KBM-7 (cell line): ENCODE measurements at regions not wholly inside any gene's neighbourhood (a gene's known extent, or its start where the extent isn't known, plus 50 kb on each side); places are given as distances from the start of the nearest gene placed in this dataset.
"Not testable (repeated sequence)": the region's sequence is repeated elsewhere in the genome, so short reads cannot be mapped to it uniquely, and the experiment has no call there.

Experiments
- DNase-seq: peaks from one replicate; pipeline ENCODE4 v3.0.0-alpha.2; 2015
- in situ Hi-C: fragments of 300-500 bp; cut with MboI; formaldehyde crosslinking; loops from 2 replicates; pipeline ENCODE4 v1.14.3; 2020; ENCODE audit warnings: low sequenced_read_pairs, low pct_unique_long_range_greater_than_20kb, mixed read lengths

DNA sequence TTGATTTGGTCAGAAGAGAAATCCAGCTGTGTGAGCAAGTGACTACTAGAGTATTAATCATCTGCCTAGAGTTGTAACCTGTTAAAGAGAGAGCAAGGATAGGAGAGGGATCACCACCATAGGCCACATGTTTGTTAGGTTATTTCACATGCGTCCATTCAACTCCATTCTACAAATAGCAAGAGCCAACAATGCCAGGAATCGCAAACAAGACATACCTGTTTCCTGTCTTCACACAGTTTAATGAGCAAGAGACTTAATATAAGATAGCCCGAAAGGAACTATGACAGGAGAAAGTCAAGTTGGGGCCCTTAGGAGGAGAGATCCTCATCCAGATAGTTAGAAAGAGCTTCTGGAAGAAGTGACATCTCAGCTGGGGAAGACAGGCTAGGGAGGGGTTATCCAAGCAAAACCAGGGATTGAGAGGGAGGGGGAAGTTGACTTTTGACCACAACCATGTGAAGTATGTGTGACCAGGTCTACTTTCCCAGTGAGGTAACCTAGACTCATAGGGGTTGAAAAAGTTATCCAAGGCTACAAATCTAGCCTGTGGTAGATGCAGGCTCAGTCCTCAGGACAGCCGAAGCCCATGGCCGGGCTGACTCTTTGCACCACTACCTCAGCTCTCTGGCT is 147.4 kb downstream of the ALDH8A1 start:
- no peak for DNase-seq
- in situ Hi-C loops, result no loop called here

DNA sequence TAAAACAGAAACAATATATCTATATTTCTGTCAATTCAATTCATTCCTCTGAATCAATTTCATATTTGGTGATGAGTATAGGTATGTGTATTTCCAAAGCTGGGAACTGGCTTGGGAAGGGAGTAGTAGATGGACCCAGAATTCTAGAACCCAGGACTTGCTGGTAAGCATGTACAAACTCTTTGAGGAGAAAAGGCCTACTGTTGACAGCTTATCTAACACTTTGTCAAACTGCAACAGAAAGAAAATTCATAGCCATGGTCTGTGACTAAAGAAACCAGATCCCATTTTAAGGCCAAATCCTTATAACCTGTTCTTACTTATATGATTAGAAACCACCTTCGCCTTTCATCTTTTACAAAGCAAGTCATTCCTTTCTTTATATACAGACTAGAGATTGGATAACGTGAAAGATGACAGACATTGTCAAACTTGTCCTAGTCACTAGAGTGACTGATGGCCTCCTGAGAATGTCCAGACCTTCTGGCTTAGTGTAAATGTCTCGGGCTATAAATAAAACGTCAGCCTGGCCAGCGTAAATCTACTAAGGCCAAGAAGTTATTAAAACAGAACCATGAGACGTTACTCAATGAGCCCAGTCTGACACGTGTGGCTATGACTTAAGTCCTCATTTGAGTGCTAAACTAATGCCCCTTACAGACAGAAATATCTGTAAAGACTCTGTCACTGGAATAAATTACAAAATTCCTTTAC is 152.3 kb downstream of the ALDH8A1 start:
- DNase-seq, result no peak
- in situ Hi-C loops, result no loop called here

DNA sequence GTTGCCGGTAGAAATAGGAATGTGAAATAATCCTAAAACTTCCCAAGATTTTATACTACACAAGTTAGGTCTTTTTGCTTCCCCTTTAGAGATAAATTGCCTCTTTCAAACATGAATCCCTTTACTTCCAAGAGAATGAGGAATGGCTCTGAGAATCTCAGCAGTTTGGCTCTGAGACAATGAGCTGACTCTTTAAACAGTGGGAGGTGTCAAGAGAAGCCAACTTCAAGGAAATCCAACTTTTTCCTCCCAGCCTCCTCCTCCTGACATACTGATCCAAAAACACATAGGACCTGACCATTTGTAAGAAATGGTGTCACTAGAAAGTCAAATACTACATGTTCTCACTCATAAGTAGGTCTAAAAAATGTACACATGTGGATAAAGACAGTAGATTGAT is 154.2 kb downstream of the ALDH8A1 start:
- in situ Hi-C loops, result no loop called here
- no peak for DNase-seq

DNA sequence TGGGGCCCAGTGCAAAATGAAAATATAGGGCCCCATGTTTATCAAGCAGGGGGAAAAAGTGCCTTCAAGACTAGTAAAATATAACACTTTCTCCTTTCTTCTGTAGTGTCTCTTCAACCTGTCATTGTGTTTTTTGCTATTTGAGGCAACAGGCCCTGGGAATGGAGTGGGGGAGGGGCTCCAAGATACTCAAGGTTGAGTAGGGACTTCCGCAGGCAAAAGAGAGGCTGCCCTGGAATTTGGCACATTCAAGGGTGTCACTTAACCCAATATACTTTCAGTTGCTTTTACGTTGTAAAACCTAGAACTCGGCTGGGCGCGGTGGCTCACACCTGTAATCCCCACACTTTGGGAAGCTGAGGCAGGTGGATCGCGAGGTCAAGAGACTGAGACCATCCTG is 154.9 kb downstream of the ALDH8A1 start:
- no peak for DNase-seq
- in situ Hi-C loops, result no loop called here

DNA sequence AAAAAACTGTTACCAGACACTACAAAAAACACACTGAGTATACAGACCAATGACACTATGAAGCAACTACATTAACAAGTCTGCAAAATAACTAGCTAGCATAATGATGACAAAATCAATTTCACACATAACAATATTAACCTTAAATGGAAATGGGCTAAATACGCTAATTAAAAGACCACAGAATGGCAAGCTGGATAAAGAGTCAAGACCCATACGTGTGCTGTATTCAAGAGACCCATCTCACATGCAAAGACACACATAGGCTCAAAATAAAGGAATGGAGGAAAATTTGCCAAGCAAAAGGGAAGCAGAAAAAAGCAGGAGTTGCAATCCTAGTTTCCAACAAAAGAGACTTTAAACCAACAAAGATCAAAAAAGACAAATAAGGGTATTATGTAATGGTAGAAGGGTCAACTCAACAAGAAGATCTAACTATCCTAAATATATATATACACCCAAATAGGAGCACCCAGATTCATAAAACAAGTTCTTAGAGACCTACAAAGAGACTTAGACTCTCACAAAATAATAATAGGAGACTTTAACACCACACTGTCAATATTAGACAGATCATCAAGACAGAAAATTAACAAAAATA is 158.6 kb downstream of the ALDH8A1 start:
- in situ Hi-C loops, DNase-seq: not testable (repeated sequence)

DNA sequence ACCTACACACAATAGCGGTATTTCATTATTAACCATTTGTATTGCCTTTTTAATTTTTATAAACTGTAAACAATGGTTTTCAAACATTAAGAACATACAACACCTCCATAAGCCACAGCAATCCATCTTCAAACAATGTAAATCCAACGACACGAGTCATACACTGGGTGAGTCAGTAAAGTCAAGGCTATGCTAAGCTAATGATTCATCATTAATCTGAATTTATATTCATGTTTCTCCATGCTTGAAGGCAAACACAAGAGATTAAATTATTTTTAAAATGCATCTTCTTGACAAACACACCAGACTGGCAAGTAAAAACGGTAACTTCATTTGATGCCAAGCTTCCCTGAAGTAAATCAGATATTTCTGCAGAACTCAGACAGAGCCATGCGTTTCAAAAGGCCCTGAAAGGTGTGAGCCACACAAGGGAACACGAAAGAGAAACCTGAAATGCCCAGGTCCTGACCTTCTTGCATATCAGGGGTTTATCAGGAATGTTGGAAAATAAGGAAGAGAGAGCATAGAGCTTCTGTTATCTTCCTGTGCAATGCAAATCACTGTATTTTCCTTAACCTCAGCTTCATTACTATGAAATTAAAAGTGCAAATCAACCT is 162.5 kb downstream of the ALDH8A1 start:
- in situ Hi-C loops, result no loop called here
- no peak for DNase-seq

DNA sequence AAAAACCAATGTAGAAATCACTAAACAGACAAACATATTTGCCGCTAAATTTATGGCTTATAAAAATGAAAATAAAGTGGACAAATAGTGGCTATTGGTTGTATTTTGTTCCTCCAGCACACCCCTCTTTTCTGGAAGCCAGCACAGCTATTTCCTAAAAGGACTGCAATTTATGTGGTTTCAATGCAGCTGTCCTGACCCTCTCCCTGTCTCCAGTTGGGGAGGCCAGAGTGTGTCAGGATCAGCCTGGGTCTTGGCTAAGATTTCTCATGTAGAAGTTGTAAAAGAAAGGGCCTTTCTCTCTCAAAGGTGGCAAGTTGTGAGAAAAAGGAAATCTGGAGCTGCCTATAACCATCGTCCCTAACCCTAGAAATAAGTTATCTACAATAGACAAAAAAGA is 165.6 kb downstream of the ALDH8A1 start:
- no peak for DNase-seq
- in situ Hi-C loops, result no loop called here

DNA sequence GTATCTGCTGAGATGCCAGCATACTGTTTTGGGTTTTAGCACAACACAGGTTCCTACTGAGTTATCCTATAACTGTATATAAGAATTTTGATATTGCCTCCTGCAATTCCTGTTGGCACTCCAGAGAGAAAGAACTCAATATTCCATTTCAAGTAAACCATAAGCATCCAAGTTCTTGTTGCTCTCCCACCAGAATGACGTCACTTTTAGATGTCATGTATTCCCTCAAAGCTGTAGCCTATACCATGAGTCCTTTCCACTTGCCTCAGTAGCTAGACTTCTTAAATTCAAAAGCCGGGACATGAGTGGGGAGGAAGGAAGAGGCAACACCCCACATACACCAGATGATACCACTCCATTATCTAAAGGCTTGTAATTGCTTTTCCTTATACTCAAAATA is 171.5 kb downstream of the ALDH8A1 start:
- DNase-seq, result no peak
- in situ Hi-C loops, result no loop called here

DNA sequence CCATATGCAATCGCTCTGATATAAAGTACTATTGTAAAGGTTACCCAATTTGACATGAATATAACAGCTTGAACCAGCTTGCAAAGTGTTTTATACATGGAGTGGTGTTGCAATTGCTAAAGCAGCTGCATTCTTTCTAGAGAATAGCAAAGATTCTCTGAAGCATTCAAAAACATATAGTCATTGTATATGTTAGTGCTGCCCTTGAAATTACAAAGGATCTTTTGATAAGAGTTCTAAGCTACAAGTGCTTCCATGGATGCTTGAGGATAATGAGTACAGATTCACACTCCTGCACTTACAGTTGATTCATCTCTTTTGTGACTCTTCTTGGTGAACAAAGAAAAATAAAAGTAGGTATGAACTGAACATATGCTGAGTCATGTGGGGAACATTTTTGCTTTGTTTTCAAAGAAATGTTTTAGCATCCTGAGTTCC is 175.7 kb downstream of the ALDH8A1 start:
- DNase-seq, result no peak
- in situ Hi-C loops, result no loop called here

DNA sequence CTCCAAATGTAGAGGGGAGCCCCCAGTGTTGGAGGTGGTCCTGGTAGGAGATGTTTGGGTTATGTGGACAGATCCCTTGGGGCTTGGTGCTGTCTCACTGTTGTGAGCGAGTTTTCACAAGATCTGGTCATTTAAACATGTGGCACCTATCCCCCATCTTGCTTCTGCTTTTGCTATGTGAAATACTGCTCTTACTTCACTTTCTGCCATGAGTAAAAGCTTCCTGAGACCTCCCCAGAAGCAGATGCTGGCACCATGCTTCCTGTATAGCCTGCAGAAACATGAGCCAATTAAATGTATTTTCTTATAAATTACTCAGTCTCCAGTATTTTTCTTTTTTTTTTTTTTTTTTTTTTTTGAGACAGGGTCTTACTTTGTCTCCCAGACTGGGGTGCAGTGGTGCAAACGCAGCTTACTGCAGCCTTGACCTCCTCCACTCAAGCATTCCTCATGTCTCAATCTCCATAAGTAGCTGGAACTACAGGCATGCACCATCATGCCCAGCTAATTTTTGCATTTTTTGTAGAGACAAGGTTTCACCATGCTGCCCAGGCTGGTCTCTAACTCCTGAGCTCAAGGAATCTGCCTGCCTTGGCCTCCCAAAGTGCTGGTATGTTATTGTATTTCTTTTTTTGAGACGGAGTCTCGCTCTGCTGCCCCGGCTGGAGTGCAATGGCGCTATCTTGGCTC is 177.1 kb downstream of the ALDH8A1 start:
- in situ Hi-C loops, result no loop called here
- no peak for DNase-seq

DNA sequence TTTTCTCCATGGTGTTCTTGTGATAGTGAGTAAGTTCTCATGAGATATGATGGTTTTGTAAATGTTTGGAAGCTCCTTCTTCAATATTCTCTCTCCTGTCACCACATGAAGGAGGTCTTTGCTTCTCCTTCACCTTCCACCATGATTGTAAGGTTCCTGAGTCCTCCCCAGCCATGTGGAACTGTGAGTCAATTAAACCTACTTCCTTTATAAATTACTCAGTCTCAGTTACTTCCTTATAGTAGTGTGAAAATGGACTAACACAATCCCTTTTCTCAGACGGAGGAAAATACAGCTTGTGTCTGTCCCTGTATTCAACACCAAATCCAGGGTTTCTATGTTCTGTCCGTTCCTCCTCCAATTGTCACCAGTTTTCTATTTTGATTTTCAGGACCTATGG is 181.0 kb downstream of the ALDH8A1 start:
- in situ Hi-C loops, result no loop called here
- no peak for DNase-seq

DNA sequence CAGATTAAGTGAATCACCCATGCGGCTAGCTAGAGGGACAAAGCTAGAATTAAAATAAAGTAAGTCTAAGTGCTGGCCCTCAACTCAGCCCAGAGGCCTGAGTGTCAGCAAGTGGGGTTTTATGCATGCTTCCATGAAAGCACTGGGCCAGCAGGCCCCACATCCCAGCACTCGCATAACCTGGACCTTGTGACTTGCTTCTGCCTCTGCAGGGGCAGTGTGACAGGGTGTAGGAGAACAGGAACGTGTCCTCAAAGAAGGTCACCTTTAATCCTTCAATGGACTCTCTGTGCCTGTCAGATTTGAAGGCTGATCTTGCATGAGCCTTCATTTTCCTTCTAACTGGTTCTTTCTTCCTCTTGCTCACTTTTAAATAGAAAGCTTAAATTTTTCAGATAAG is 183.4 kb downstream of the ALDH8A1 start:
- DNase-seq, result no peak
- in situ Hi-C loops, result no loop called here

DNA sequence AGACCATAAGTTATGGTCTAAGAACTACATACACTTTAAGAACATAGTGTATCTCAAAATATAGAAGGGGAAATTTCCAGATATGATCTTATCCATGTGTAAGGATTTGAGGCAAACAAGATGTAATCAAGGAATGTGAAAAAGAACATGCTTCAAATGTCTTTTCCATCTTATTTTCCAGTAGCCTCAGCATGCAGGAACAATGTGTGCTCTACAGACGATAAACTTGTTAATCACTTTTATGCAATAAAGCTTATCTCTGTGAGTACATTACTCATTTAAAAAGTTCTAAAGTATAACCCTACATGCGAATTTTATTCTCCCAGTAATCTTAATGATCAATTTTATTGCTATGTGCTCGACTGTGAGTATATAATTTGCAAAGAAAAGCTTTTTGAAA is 185.2 kb downstream of the ALDH8A1 start:
- DNase-seq, result no peak
- in situ Hi-C loops, result no loop called here

DNA sequence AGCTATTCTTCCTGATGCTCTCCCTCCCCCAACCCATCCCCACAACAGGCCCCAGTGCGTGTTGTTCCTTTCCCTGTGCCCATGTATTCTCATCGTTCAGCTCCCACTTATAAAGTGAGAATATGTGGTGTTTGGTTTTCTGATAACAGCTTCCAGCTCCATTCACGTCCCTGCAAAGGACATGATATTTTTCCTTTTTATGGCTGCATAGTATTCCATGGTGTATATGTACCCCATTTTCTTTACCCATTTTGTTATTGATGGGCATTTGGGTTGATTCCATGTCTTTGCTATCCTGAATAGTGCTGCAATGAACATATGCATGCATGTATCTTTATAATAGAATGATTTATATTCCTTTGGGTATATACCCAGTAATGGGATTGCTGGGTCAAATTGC is 186.3 kb downstream of the ALDH8A1 start:
- DNase-seq, in situ Hi-C loops: not testable (repeated sequence)

DNA sequence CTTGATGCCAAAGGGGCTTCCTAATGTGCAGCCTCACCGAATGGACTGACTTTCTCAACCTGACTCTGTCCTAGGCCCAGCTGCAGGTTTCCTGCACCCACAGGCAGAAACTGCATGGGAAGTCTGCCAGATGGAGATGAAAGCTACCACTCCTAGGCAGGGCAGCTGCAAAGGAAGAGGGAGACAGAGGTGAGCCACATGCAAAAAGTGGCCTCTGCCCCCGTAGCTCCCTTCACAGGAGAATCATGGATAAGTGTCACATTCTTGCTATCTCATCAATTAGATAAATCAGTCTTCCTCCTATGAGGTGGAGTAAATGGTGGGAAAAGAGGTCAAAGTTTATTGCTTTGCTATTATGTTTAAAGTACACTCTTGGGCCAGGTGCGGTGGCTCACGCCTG is 191.3 kb downstream of the ALDH8A1 start:
- no peak for DNase-seq
- in situ Hi-C loops, result no loop called here

DNA sequence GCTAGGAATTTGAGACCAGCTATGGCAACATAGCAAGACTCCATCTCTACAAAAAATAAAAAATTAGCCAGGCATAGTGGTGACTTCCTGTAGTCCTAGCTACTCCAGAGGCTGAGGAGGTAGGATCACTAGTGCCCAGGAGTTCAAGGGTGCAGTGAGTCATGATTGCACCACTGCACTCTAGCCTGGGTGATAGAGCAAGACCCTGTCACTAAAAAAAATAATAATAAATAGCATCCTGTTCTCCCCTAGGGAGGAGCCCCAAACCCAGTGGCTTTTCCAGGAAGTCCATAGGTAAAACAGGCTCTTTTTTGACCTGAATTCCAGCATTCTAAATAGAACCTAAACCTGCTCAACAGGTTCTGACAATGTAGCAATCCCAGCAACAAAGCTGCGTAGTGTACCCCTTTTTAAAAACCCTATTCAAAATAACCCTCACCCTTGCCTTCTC is 192.0 kb downstream of the ALDH8A1 start:
- in situ Hi-C loops, result no loop called here

DNA sequence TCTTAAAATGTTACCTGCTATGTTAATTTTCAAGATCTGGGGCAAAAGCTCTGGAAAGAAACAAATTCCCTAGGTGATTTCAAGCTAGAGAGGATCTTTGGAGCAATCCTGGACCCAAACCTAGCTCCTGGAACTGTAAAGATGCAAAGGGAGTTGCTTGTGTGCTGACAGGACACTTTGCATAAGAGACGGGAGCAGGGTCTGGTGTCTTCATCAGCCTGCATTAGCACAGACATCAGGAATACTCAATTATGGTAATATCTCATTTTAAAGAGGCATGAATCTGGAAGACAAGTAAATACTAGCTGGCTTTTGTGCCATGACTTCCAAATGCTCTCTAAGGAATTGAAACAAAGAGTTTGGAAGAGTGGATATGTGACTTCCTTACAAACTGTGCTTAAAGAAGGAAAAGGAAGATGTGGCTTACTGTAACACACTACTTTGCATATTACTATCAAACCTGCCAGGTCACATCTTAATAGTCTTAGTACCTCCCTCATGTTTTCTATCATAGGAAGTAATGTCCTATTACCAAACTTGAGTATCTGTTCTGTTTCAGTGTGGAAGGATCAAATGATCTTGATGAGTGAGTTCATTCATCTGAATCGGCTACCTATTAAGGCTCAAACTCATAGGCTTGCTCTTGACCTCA is 193.4 kb downstream of the ALDH8A1 start:
- in situ Hi-C loops, result no loop called here
- no peak for DNase-seq

More for the DNA sequence above, 192.0 kb downstream of the ALDH8A1 start:
- DNase-seq, result no peak

DNA sequence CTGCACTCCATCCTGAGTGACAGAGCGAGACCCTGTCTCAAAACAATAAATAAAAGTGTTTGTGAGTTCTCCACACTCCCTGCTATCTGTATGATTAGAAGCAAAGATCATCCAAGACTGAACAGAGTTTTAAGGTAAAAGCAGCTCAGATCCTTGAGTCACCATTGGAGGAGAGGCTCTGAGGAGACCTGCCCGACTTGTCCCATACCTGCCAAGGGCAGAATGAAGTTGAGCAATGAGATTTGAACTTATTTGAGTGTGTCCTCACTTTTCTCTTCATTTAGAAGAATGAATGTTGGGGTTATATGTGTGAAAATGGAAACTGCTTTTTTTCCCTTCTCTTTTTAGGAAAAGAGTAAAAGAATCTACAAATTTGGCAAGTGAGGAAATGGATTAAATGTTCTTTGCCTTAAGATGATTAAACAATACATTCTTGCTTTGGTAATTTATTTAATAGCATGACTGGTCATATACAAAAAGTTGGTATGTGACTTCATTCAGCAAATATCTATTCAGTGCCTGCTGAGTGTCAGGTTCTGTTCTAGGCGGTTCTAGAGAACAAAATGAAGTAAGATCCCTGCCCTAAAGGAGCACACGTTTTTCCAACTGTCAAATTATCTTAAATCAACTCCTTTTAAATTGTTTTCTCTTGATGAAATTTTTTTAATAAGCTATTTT is 195.7 kb downstream of the ALDH8A1 start:
- in situ Hi-C loops, result no loop called here

DNA sequence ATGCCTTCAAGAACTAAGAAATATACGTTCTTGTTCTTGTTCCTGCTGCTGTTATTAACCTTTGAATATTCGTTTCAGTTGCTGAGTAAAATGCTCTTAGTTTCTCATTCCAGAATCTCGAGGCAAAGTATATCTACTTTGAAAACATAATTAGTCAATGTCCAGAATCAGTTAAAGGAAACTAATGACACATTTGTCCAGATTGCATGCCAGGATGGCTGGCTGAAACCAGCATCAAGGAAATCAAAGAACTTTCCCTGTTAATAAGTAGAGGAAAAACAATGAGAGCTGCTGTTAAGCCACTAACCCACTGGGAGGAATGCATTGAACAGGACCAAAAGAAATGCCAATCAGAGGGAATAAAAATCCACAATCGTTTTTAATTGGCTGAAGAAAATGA is 196.9 kb downstream of the ALDH8A1 start:
- DNase-seq, result no peak
- in situ Hi-C loops, result no loop called here

More for the DNA sequence above, 195.7 kb downstream of the ALDH8A1 start:
- no peak for DNase-seq
